Left forelimb (tissue), 1 donor: ENCODE measurements at regions not wholly inside any gene's neighbourhood (a gene's known extent, or its start where the extent isn't known, plus 50 kb on each side); places are given as distances from the start of the nearest gene placed in this dataset.
"Not testable (repeated sequence)": the region's sequence is repeated elsewhere in the genome, so short reads cannot be mapped to it uniquely, and the experiment has no call there.

Experiments
- DNase-seq: peaks from one replicate; pipeline ENCODE4 v3.0.0-alpha.2; 2018; ENCODE audit warnings: low spot score

- no peak for DNase-seq
Measured at GRCh38 chr20:56872620-56873458, 243.7 kb downstream of the TFAP2C start.

- no peak for DNase-seq
Measured at GRCh38 chr20:56873836-56874235, 244.7 kb downstream of the TFAP2C start.

GRCh38 chr20:56875052-56875659, 246.1 kb downstream of the TFAP2C start:
- DNase-seq, result no peak

GRCh38 chr20:56875803-56876202, 246.7 kb downstream of the TFAP2C start:
- no peak for DNase-seq

GRCh38 chr20:56885521-56885920, 256.4 kb downstream of the TFAP2C start:
- no peak for DNase-seq

- DNase-seq, result no peak
Measured at GRCh38 chr20:56890011-56890410, 260.9 kb downstream of the TFAP2C start.

GRCh38 chr20:56893226-56893917, 264.3 kb downstream of the TFAP2C start:
- DNase-seq, result no peak

GRCh38 chr20:56896447-56896846, 267.3 kb downstream of the TFAP2C start:
- no peak for DNase-seq

- DNase-seq, result no peak
Measured at GRCh38 chr20:56897318-56897957, 268.3 kb downstream of the TFAP2C start.

GRCh38 chr20:56897958-56898349, 268.8 kb downstream of the TFAP2C start:
- no peak for DNase-seq

- DNase-seq, result no peak
Measured at GRCh38 chr20:56899506-56899905, 270.4 kb downstream of the TFAP2C start.

GRCh38 chr20:56900252-56900651, 271.1 kb downstream of the TFAP2C start:
- no peak for DNase-seq

GRCh38 chr20:56903421-56903820, 274.3 kb downstream of the TFAP2C start:
- DNase-seq, result no peak

- DNase-seq, result no peak
Measured at GRCh38 chr20:56903858-56904257, 274.8 kb downstream of the TFAP2C start.

- no peak for DNase-seq
Measured at GRCh38 chr20:56909918-56910714, 281.0 kb downstream of the TFAP2C start.

- DNase-seq, result no peak
Measured at GRCh38 chr20:56911946-56912345, 282.8 kb downstream of the TFAP2C start.

- DNase-seq, result no peak
Measured at GRCh38 chr20:56914532-56914931, 285.4 kb downstream of the TFAP2C start.

GRCh38 chr20:56916345-56916622, 287.2 kb downstream of the TFAP2C start:
- no peak for DNase-seq

GRCh38 chr20:56920041-56920440, 290.9 kb downstream of the TFAP2C start:
- not testable (repeated sequence) for DNase-seq

GRCh38 chr20:56922497-56922896, 293.4 kb downstream of the TFAP2C start:
- no peak for DNase-seq

GRCh38 chr20:56924292-56925081, 295.4 kb downstream of the TFAP2C start:
- DNase-seq, result no peak
